ENCODE measurements at regions not wholly inside any gene's neighbourhood (a gene's known extent, or its start where the extent isn't known, plus 50 kb on each side); places are given as distances from the start of the nearest gene placed in this dataset.
A peak's percentile ranks its signal among the peaks of the same experiment; 100 is the strongest.

GRCh38 chr4:19905024-19905423 is 346.7 kb upstream of the SLIT2 start:
- H3K9me3 ChIP-seq, result no peaks in the 10 kb centered on the region
- H3K27ac ChIP-seq, result no peak overlapping the region
- DNase-seq (no peak), ATAC-seq (no peak)
- H3K4me3 ChIP-seq, result no peak overlapping the region
- intact Hi-C loops (cut with DNase I), result no loop called here
- TF ChIP-seq POLR2A (IDR thresholded peaks at IDR 0.05), result no peak
- TF ChIP-seq, protein P1, sequence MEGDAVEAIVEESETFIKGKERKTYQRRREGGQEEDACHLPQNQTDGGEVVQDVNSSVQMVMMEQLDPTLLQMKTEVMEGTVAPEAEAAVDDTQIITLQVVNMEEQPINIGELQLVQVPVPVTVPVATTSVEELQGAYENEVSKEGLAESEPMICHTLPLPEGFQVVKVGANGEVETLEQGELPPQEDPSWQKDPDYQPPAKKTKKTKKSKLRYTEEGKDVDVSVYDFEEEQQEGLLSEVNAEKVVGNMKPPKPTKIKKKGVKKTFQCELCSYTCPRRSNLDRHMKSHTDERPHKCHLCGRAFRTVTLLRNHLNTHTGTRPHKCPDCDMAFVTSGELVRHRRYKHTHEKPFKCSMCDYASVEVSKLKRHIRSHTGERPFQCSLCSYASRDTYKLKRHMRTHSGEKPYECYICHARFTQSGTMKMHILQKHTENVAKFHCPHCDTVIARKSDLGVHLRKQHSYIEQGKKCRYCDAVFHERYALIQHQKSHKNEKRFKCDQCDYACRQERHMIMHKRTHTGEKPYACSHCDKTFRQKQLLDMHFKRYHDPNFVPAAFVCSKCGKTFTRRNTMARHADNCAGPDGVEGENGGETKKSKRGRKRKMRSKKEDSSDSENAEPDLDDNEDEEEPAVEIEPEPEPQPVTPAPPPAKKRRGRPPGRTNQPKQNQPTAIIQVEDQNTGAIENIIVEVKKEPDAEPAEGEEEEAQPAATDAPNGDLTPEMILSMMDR (IDR thresholded peaks at IDR 0.05), result no peak
- H3K36me3 ChIP-seq (replicated peaks in 1 of 2; ENCODE audit: insufficient read depth in 1 of 2, low read depth in 2 of 2), result no peaks in the 10 kb centered on the region
- WGBS, 2 donors, result 61 to 79% methylated on average over 3 of the region's 3 CpGs
- H3K27me3 ChIP-seq, result no peaks in the 10 kb centered on the region
- H3K4me1 ChIP-seq, result no peaks in the 10 kb centered on the region

DNA sequence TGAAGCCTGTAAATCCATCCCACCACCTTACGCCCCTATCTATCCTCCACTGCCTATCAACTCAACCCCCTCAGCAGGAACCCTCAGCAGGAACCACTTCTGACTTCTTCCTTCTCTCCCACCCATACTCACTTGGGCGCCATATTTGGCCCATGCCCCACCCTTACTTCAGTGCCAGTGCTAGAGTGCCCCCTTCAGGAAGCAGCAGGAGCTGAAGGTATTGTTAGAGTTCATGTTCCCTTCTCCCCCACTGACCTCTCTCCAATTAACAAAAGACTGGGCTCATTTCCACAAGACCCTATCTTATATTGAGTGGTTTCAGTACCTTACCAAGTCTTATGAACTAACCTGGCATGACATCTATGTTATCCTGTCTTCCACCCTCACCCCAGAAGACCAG is 363.1 kb upstream of the SLIT2 start:
- H3K9me3 ChIP-seq, result no peaks in the 10 kb centered on the region
- no peaks in the 10 kb centered on the region for H3K4me1 ChIP-seq
- no peak overlapping the region for H3K4me3 ChIP-seq
- no peak overlapping the region for H3K27ac ChIP-seq
- intact Hi-C loops (cut with DNase I), result no loop called here
- 64 to 76% methylated on average over 2 of the region's 2 CpGs for WGBS, 2 donors
- ATAC-seq, result no peak
- no peaks in the 10 kb centered on the region for H3K36me3 ChIP-seq (replicated peaks in 1 of 2; ENCODE audit: insufficient read depth in 1 of 2, low read depth in 2 of 2)
- H3K27me3 ChIP-seq, result no peaks in the 10 kb centered on the region
- DNase-seq, result no peak
- TF ChIP-seq, protein P1 (IDR thresholded peaks at IDR 0.05), result no peak
- no peak for TF ChIP-seq POLR2A (IDR thresholded peaks at IDR 0.05)

GRCh38 chr4:19883841-19884240 is 367.9 kb upstream of the SLIT2 start:
- H3K36me3 ChIP-seq (replicated peaks in 1 of 2; ENCODE audit: insufficient read depth in 1 of 2, low read depth in 2 of 2), result no peaks in the 10 kb centered on the region
- no peak overlapping the region for H3K4me3 ChIP-seq
- no peak overlapping the region for H3K27ac ChIP-seq
- DNase-seq (no peak), ATAC-seq (no peak)
- H3K9me3 ChIP-seq, result no peaks in the 10 kb centered on the region
- no peaks in the 10 kb centered on the region for H3K27me3 ChIP-seq
- intact Hi-C loops (cut with DNase I), result no loop called here
- H3K4me1 ChIP-seq, result no peaks in the 10 kb centered on the region
- TF ChIP-seq, protein P1 (IDR thresholded peaks at IDR 0.05), result no peak
- no peak for TF ChIP-seq POLR2A (IDR thresholded peaks at IDR 0.05)

GRCh38 chr4:19880206-19880605 is 371.5 kb upstream of the SLIT2 start:
- no peaks in the 10 kb centered on the region for H3K36me3 ChIP-seq (replicated peaks in 1 of 2; ENCODE audit: insufficient read depth in 1 of 2, low read depth in 2 of 2)

DNA sequence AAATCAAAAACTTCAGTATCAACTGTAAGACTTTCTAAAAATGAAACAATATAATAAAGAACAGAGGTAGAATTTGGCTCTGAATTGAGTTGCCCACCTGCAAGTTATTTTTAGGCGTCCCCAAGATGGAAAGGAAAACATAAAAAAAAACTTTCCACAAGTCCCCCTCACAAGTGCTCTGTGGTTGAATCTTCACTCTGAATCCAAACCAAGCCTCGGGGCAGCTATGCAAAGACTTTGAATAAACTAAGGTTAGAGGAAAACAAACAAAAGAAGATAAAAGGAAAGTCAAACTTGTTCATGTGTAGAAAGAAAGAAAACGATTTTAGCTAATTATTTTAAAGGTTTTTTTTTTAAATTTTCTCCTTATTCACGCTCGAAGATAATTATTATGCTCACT is 372.4 kb upstream of the SLIT2 start:
- no peaks in the 10 kb centered on the region for H3K27me3 ChIP-seq
- 39 to 44% methylated on average over 5 of the region's 5 CpGs for WGBS, 2 donors
- no peaks in the 10 kb centered on the region for H3K9me3 ChIP-seq
- no peak for TF ChIP-seq POLR2A (IDR thresholded peaks at IDR 0.05)
- TF ChIP-seq, protein P1 (IDR thresholded peaks at IDR 0.05), result no peak
- no peak overlapping the region for H3K27ac ChIP-seq
- no peaks in the 10 kb centered on the region for H3K4me1 ChIP-seq
- ATAC-seq (no peak), DNase-seq (no peak)
- no peak overlapping the region for H3K4me3 ChIP-seq
- intact Hi-C loops (cut with DNase I), result no loop called here
- no peaks in the 10 kb centered on the region for H3K36me3 ChIP-seq (replicated peaks in 1 of 2; ENCODE audit: insufficient read depth in 1 of 2, low read depth in 2 of 2)

More at GRCh38 chr4:19880206-19880605, 371.5 kb upstream of the SLIT2 start:
- Histone ChIP-seq H3K4me1 (no peaks in the 10 kb centered on the region), H3K9me3 (no peaks in the 10 kb centered on the region), H3K27me3 (no peaks in the 10 kb centered on the region), H3K4me3 (no peak overlapping the region), H3K27ac (no peak overlapping the region)
- ATAC-seq, result no peak
- peak in 1 of 4 donors; percentile 5 for DNase-seq
- intact Hi-C loops (cut with DNase I), result no loop called here
- 37 to 40% methylated on average over 5 of the region's 5 CpGs for WGBS, 2 donors
- no peak for TF ChIP-seq POLR2A (IDR thresholded peaks at IDR 0.05)
- TF ChIP-seq, protein P1 (IDR thresholded peaks at IDR 0.05), result no peak
